Fibroblast of lung (primary cell): ENCODE measurements at regions not wholly inside any gene's neighbourhood (a gene's known extent, or its start where the extent isn't known, plus 50 kb on each side); places are given as distances from the start of the nearest gene placed in this dataset.

ENCODE experiments used
- EZH2 ChIP-seq: IDR thresholded peaks from 2 replicates; pipeline ENCODE4 v1.5.1; 2012; ENCODE audit warnings: low read length, control low read depth, mild to moderate bottlenecking; ENCODE audit errors: missing control alignments
- TF ChIP-seq, protein P1 (sequence below), 2 donors: IDR thresholded peaks in 1 of 2; conservative IDR thresholded peaks in 1 of 2; 1 replicate in 1 of 2; 2 replicates in 1 of 2; pipeline ENCODE4 v1.5.1; 2011 to 2012; ENCODE audit warnings: low read length in 2 of 2, control low read depth in 1 of 2, inconsistent platforms in 1 of 2, low read depth in 1 of 2, mild to moderate bottlenecking in 1 of 2

GRCh38 chr3:137294839-137295238 is 337.1 kb downstream of the IL20RB start:
- TF ChIP-seq, protein P1, sequence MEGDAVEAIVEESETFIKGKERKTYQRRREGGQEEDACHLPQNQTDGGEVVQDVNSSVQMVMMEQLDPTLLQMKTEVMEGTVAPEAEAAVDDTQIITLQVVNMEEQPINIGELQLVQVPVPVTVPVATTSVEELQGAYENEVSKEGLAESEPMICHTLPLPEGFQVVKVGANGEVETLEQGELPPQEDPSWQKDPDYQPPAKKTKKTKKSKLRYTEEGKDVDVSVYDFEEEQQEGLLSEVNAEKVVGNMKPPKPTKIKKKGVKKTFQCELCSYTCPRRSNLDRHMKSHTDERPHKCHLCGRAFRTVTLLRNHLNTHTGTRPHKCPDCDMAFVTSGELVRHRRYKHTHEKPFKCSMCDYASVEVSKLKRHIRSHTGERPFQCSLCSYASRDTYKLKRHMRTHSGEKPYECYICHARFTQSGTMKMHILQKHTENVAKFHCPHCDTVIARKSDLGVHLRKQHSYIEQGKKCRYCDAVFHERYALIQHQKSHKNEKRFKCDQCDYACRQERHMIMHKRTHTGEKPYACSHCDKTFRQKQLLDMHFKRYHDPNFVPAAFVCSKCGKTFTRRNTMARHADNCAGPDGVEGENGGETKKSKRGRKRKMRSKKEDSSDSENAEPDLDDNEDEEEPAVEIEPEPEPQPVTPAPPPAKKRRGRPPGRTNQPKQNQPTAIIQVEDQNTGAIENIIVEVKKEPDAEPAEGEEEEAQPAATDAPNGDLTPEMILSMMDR (conservative IDR thresholded peaks at IDR 0.05 in 1 of 2, IDR thresholded peaks at IDR 0.05 in 1 of 2; ENCODE audit: low read depth in 1 of 2, low read length in 2 of 2), result no peak
- no peak for TF ChIP-seq EZH2
